ENCODE measurements at regions not wholly inside any gene's neighbourhood (a gene's known extent, or its start where the extent isn't known, plus 50 kb on each side); places are given as distances from the start of the nearest gene placed in this dataset.
A peak's percentile ranks its signal among the peaks of the same experiment; 100 is the strongest.
"Not testable (repeated sequence)": the region's sequence is repeated elsewhere in the genome, so short reads cannot be mapped to it uniquely, and the experiment has no call there.

- ATAC-seq: no peak
These were observed 155.4 kb upstream of the ZEB2 start for GRCh38 chr2:144675331-144675730.

- no peak for ATAC-seq
These were observed 154.2 kb upstream of the ZEB2 start for GRCh38 chr2:144674071-144674470.

GRCh38 chr2:144673456-144673855 lies 153.5 kb upstream of the ZEB2 start:
- ATAC-seq: no peak

- ATAC-seq: no peak
These were observed 152.0 kb upstream of the ZEB2 start for GRCh38 chr2:144671695-144672455.

- no peak for ATAC-seq
These were observed 150.8 kb upstream of the ZEB2 start for GRCh38 chr2:144670738-144671137.

- ATAC-seq: no peak
These were observed 150.2 kb upstream of the ZEB2 start for GRCh38 chr2:144670080-144670479.

GRCh38 chr2:144669196-144669987 lies 149.5 kb upstream of the ZEB2 start:
- ATAC-seq: no peak

DNA sequence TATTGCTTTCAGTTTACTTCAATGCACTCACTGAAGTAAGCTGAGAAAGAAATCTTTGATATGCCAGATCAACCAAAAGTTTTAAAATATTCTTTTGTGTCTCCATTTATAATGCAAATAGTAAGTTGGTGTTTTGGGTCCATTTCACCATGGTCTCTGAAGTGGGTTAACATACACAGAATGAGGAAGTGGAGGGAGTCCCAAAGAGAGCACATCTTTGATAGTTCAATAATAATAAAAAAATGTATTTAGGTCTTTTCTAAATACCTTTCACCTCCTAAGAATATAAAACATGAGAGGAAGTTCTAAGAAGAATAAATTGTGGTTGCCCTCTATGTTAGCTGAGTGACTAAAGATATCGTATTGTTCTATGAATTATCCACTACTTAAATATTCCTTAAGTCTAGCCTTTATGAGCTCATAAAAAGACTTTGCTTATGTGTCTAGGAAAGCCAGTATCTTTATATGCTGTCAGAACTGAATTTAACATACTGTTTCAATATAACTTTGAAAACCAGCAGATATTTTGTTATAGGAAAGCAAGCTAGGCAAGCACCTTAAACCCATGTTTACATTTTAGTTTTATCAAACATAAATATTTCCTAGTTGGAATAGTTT lies 148.7 kb upstream of the ZEB2 start:
- ATAC-seq: no peak

GRCh38 chr2:144666032-144666431 lies 146.1 kb upstream of the ZEB2 start:
- no peak for ATAC-seq

GRCh38 chr2:144663207-144663606 lies 143.3 kb upstream of the ZEB2 start:
- ATAC-seq: no peak

DNA sequence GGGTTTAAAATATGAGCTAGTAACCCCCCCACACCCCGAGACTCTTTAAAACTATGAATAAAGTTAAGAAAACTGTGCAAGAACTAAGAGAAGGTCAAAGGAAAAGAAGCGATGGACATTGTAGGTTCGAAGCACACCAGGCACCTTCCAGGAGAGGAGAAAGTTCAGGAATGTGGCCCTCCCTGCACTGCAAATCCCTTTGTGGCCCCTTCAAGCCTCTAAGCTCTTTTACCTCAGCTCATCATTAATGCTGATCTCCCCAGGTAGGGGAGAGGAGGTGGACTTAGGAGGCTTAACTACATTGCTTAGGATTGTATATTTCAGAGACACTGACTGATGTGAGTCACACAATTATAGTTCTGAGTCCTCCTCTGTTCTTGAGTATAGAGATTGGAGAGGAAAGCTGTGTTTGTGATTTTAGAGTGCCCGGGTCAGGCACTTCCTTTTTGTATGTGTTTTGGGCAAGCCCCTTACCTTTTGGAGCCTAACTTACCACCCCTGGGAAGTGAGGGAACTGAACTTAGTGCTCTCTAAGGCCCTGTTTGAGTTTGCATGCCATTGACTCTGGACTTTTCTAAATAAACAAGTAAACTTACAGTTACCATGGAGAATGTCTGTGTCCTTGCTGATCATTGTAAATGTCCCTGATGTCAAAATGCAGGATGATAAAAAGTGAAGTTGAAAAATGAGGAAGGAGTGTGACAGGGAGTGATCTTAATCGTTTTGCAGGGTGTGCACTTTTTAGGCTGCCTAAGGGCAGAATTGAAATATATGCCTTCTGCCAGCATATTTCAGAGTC lies 140.8 kb upstream of the ZEB2 start:
- peak in 1 of 2 donors; percentile 25 for ATAC-seq

DNA sequence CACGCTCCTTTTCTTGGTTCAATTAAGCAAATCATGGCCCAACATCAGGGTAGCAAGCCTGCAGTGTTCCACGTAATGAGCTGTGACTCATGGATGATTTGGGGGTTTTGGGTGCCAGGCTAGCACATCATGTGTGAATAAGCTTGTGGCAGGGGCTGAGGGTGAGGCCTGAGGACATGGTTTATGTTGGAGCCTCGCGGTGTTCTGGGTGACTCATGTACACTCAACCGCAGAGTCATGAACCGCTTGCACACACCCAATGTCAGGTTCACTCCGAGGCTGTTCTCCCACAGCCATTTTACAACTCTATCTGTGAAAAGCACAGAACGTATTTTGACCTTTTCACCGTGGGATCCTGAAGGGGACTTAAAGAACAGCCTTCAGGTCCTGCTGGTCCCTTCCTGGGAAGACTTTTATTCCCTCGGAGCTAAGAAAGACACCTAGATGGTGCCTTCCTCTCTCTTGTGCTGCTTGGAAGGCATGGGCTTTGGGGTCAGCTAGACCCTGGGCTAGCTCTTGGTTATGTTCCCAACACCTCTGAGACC lies 139.9 kb upstream of the ZEB2 start:
- peak; percentile 72 to 89 for ATAC-seq

DNA sequence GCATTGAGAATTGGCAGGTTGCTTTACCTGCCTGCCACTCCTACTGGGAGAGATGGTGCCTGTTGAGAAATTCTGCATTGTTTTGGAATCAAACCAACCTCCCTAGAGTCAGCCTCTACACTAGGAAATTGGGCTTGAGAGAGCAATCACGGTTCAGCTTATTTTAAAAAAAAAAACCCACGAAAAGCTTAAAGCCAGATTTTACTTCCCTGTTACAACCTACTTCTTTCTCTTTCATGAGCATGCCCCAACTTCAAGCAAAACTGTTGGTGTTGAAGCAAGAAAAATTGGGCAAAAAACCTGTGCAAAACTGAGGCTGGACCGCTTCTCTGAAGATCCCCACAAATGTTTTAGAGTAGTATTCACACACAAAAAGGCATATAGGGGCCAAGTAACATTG lies 134.6 kb upstream of the ZEB2 start:
- no peak for ATAC-seq

DNA sequence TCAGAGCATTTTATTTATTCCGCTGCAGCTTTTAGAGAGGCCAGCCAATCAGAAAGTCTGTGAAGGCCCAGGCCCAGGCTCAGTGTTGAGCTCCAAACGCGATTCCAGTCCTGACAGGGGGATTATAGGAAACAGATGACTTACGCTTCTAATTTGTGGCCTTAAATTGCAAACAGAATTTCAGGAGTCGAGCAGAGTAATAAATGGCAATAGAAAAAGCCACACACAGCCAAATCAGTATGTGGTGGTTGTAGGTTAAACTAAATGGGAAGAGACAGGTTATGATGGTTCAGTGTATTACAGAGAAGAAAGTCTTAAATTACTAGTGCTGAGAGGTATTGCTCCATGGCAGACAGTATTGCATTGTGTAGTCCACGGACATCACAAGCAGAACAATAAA lies 131.0 kb upstream of the ZEB2 start:
- ATAC-seq: no peak

GRCh38 chr2:144648837-144649465 lies 129.0 kb upstream of the ZEB2 start:
- ATAC-seq: no peak

DNA sequence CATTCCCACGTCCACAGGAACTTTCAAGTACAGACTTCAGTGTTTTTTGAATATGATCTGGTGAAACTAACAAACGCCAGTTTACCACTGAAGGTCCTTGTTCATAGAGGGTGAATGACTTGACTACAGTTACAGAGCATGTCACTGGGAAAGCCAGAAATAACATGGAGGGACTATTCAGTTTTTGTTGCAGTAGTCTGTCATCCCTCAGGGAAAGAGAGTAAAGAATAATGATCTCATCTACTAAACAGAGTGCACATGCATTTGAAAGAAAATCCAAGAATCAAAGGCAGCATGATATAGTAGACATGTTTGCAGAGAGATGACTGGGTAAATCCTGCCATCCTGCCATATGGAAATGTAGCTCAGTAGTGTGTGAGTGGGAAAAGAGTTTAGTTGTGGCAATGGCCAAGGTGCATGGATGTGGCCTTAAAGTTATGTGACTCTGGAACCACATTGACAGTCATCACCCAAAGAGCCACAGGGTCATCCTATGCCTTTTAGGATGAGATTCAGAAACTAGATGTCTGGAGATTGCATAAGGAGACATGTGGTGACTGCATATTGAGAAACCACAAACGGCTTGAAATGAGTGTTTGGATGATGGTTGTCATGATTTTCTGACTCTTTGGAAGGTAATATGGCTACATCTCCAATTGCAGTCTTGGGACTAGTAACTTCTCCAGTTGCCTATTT lies 125.3 kb upstream of the ZEB2 start:
- peak in 1 of 2 donors; percentile 20 for ATAC-seq

DNA sequence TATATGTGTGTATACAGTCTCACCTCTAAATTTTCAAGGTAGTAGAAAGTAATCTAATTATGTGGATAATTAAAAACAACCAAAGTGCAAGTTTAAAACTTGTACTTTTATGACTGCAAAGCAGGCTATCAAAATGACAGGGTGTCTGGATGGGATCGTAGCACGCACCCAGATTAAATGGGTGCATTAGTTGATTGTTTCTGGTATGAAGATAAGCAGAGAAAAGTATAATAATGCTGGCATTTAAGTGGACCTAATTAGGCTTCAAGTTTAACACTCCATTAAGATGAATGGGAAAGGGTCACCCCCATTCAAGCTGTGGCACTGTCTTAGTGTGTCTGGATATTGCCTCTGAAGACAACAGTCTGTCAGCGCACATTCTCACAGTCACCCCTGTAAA lies 124.6 kb upstream of the ZEB2 start:
- ATAC-seq: no peak

GRCh38 chr2:144643537-144644336 lies 123.8 kb upstream of the ZEB2 start:
- ATAC-seq: no peak

DNA sequence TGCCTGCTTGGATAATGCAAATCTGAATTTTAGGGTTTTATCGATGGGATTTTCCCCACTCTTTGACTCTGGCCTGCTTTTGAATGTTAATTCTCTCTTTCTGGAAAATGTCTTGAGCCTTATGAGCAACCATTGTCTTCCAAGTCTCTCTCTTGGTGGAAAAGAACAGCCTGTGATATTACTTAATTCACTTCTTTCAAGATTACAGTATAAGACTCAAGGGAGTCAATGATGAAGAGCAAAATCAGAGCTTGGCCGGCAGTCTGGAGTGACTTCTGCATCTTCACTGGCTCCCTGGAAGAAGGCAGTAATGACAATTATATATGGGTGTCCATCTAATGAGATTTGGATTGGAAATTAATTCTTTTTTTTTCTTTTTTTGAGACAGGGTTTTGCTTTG lies 122.9 kb upstream of the ZEB2 start:
- ATAC-seq: no peak

GRCh38 chr2:144642131-144642530 lies 122.2 kb upstream of the ZEB2 start:
- no peak for ATAC-seq

DNA sequence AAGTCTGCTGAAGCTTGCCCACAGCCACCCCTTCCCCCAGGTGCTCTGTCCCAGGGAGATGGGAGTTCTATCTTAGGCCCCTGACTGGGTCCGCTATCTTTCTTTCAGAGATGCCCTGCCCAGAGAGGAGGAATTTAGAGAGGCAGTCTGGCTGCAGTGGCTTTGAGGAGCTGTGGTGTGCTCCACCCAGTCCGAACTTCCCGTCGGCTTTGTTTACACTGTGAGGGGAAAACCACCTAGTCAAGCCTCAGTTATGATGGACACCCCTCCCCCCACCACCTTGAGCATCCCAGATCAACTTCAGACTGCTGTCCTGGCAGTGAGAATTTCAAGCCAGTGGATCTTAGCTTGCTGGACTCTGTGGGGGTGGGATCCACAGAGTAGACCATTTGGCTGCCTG lies 118.3 kb upstream of the ZEB2 start:
- not testable (repeated sequence) for ATAC-seq
